ENCODE measurements at regions not wholly inside any gene's neighbourhood (a gene's known extent, or its start where the extent isn't known, plus 50 kb on each side); places are given as distances from the start of the nearest gene placed in this dataset.

DNA sequence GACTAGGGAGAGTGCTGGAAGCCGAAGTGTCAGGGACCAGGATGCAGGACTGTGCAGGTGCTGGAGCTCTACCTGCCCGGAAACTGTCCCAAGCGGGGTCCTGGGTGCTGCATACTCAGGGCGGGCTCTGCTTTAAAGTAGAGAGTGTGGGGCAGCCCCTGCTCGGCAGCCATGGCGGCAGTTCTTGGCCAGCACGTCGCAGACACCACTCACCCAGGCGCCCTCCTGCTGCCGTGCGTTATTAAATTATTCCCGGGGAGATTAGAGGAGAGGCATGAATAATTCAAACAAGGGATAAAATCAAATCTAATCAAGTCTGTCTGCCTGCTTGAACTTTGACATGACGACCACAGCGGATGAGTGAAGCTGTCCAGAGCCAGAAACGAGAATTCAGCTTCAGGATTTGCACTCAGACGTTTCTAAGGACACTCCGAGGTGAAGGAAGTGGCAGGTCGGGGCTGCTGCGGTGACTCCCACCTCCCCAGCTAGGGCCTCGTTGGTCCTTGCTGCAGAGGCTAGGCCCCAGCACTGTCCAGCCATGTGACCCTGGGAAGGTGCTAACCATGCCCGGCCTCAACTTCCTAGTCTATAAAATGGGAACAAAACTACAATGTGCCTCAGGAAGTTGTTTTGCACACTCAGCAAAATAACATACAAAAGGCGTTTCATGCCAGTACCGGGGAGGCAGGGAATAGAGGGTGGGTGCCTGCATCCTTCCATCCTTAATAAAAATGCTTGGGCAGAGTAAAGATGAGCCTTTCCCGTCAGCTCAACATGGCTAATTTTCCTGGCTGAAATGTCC, 91.3 kb upstream of the ADAMTS2 start:
- DNase-seq = no peak
- no peak overlapping the region for H3K4me3 ChIP-seq
- no peaks in the 10 kb centered on the region for H3K9me3 ChIP-seq
- no peak for TF ChIP-seq POLR2A (IDR thresholded peaks at IDR 0.05)
- no peak overlapping the region for H3K27ac ChIP-seq
- 73 to 82% methylated on average over 10 to 22 of the region's 24 CpGs for WGBS, 2 donors
- intact Hi-C loops (cut with DNase I) = no loop called here
- peaks cover 0 to 35% (median 0%) of the 10 kb centered on the region in 4 donors for H3K27me3 ChIP-seq
- H3K4me1 ChIP-seq = no peaks in the 10 kb centered on the region
- no peaks in the 10 kb centered on the region for H3K36me3 ChIP-seq

DNA sequence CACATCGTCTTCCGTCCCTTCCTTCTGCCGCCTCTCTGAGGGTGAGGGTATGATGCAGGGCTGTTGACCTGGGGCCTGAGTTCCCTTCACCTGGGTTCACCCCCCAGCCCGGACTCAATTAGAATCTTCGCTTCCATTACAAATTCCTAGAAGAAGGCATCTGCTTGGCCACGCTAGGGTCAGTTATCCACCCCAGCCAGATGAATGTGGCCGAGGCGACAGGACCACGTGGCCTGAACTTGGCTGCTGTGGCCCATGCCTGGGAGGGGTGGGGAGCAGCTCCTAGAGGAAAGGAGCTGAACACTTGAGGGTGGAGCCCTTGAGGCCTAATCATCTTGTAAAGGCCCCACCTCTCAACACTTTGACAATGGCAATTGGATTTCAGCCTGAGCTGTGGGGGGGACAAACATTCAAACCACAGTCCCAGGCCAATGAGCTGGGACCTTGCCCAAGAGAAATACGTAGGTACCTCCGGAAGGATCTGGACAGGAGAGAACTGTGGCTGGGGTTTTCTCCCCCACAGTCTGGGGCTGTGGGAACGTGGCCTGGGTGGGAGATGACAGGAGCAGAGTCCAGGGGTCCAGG, 90.6 kb upstream of the ADAMTS2 start:
- DNase-seq = no peak
- no peaks in the 10 kb centered on the region for H3K36me3 ChIP-seq
- H3K4me1 ChIP-seq = no peaks in the 10 kb centered on the region
- no peak overlapping the region for H3K4me3 ChIP-seq
- no peaks in the 10 kb centered on the region for H3K9me3 ChIP-seq
- peaks cover 0 to 35% (median 0%) of the 10 kb centered on the region in 4 donors for H3K27me3 ChIP-seq
- no peak overlapping the region for H3K27ac ChIP-seq
- intact Hi-C loops (cut with DNase I) = no loop called here
- TF ChIP-seq CTCF (IDR thresholded peaks at IDR 0.05) (no peak), POLR2A (IDR thresholded peaks at IDR 0.05) (no peak)
- 86 to 94% methylated on average over 4 to 7 of the region's 12 CpGs for WGBS, 2 donors

- no peak for TF ChIP-seq POLR2A (IDR thresholded peaks at IDR 0.05)
- no peak for TF ChIP-seq CTCF (IDR thresholded peaks at IDR 0.05)
- DNase-seq = no peak
- WGBS, 2 donors = 90 to 91% methylated on average over 3 to 4 of the region's 4 CpGs
- Histone ChIP-seq H3K4me1 (no peaks in the 10 kb centered on the region), H3K27ac (no peak overlapping the region), H3K4me3 (no peak overlapping the region), H3K36me3 (no peaks in the 10 kb centered on the region), H3K9me3 (no peaks in the 10 kb centered on the region), H3K27me3 (peaks cover 0 to 30% (median 0%) of the 10 kb centered on the region in 4 donors)
- intact Hi-C loops (cut with DNase I) = no loop called here
These were observed 89.9 kb upstream of the ADAMTS2 start for GRCh38 chr5:179435181-179435580.

DNA sequence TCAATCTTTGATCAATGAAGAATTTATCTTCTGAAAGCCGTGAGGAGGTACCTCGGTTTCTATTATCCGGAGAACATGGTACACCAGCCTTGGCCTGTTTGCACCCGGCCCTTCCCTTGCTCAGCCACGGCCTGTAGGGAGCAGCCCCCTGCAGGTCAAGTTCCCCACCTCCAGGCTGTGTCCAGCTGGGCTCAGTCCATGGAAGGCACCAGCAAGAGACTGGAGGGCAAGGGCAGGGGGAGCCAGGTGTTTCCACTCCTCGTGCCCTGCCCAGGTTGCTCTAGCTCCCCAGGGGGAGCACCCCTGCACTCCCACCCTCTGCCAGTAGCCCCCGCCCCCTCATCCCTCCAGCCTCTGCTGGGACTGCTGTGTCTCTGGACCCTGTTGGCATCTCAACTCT, 87.3 kb upstream of the ADAMTS2 start:
- intact Hi-C loops (cut with DNase I) = no loop called here
- Histone ChIP-seq H3K9me3 (no peaks in the 10 kb centered on the region), H3K4me3 (no peak overlapping the region), H3K27me3 (peaks cover 0 to 7% (median 0%) of the 10 kb centered on the region in 4 donors), H3K4me1 (no peaks in the 10 kb centered on the region), H3K27ac (no peak overlapping the region), H3K36me3 (no peaks in the 10 kb centered on the region)
- no peak for DNase-seq
- TF ChIP-seq POLR2A (IDR thresholded peaks at IDR 0.05) (no peak), CTCF (IDR thresholded peaks at IDR 0.05) (no peak)
- 63 to 66% methylated on average over 6 to 7 of the region's 7 CpGs for WGBS, 2 donors

DNA sequence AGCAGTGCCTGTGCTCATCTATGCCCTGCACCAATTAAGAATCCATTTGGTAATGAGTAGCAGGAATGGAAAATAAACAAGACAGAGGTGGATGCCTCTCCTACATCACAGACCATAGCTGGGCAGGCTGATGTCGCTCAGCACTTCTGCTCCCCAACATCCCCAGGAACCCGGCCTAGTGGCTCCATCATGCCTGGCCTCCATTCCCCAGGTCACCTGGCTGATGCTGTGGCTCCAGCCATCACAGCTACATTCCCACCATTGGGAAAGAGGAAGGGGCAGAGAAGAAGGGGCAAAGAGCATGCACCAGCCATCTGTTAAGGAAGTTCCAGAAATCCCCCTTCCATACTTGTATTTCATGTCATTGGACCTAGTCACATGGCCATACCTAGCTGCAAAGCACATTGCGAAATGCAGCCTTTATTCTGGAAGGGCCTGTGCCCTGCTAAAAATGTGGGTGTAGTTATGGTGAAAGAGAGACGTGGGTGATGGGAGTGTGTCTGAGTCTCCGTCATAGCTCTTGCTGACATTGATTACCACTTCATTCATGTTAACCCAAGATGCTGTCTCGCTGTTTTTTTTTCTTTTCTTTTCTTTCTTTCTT, 86.1 kb upstream of the ADAMTS2 start:
- Histone ChIP-seq H3K4me1 (no peaks in the 10 kb centered on the region), H3K27ac (no peak overlapping the region), H3K27me3 (peaks cover 0 to 8% (median 0%) of the 10 kb centered on the region in 4 donors), H3K36me3 (no peaks in the 10 kb centered on the region), H3K4me3 (no peak overlapping the region), H3K9me3 (no peaks in the 10 kb centered on the region)
- TF ChIP-seq POLR2A (IDR thresholded peaks at IDR 0.05) (no peak), CTCF (IDR thresholded peaks at IDR 0.05) (no peak)
- WGBS, 2 donors = 68 to 71% methylated on average over 5 to 6 of the region's 6 CpGs
- no peak for DNase-seq
- intact Hi-C loops (cut with DNase I) = no loop called here
